ENCODE measurements at regions not wholly inside any gene's neighbourhood (a gene's known extent, or its start where the extent isn't known, plus 50 kb on each side); places are given as distances from the start of the nearest gene placed in this dataset.
A peak's percentile ranks its signal among the peaks of the same experiment; 100 is the strongest.
"Not testable (repeated sequence)": the region's sequence is repeated elsewhere in the genome, so short reads cannot be mapped to it uniquely, and the experiment has no call there.

GRCh38 chr6:11469684-11470083 is 67.9 kb upstream of the TMEM170B start:
- TF ChIP-seq, protein P1, sequence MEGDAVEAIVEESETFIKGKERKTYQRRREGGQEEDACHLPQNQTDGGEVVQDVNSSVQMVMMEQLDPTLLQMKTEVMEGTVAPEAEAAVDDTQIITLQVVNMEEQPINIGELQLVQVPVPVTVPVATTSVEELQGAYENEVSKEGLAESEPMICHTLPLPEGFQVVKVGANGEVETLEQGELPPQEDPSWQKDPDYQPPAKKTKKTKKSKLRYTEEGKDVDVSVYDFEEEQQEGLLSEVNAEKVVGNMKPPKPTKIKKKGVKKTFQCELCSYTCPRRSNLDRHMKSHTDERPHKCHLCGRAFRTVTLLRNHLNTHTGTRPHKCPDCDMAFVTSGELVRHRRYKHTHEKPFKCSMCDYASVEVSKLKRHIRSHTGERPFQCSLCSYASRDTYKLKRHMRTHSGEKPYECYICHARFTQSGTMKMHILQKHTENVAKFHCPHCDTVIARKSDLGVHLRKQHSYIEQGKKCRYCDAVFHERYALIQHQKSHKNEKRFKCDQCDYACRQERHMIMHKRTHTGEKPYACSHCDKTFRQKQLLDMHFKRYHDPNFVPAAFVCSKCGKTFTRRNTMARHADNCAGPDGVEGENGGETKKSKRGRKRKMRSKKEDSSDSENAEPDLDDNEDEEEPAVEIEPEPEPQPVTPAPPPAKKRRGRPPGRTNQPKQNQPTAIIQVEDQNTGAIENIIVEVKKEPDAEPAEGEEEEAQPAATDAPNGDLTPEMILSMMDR (IDR thresholded peaks at IDR 0.05), result no peak
- H3K36me3 Mint-ChIP-seq, result peaks cover 0 to 3% of the 10 kb centered on the region in 2 donors
- H3K9me3 ChIP-seq (replicated peaks in 1 of 2; ENCODE audit: control insufficient read depth in 1 of 2, insufficient read depth in 1 of 2, low read length in 2 of 2), result no peaks in the 10 kb centered on the region
- no peak overlapping the region for H3K4me3 ChIP-seq (replicated peaks in 1 of 3; ENCODE audit: low read depth in 2 of 3, low read length in 3 of 3)
- no peaks in the 10 kb centered on the region for H4K20me1 ChIP-seq (ENCODE audit: insufficient read depth, low read length)
- no peak overlapping the region for H3K9ac ChIP-seq (ENCODE audit: insufficient read depth, low read length, poor library complexity, severe bottlenecking)
- H3K9me3 Mint-ChIP-seq, result peaks cover 0 to 4% (median 0%) of the 10 kb centered on the region in 7 donors
- 80% methylated on average over 1 of the region's 1 CpG for WGBS (ENCODE audit: insufficient coverage)
- H3K27me3 ChIP-seq (ENCODE audit: control insufficient read depth in 2 of 2, insufficient read depth in 2 of 2, low read length in 2 of 2), result no peaks in the 10 kb centered on the region
- DNase-seq, result no peak
- H3K79me2 ChIP-seq (ENCODE audit: insufficient read depth, low read length), result no peaks in the 10 kb centered on the region
- no peak overlapping the region for H3K4me2 ChIP-seq (replicated peaks; ENCODE audit: extremely low read depth, low read length, poor library complexity, severe bottlenecking)
- H3K4me1 Mint-ChIP-seq, result peaks cover 6% of the 10 kb centered on the region
- H3K27me3 Mint-ChIP-seq (ENCODE audit: low read depth in 3 of 3), result peaks cover 0 to 3% (median 1%) of the 10 kb centered on the region in 3 donors
- no peak overlapping the region for H3K27ac ChIP-seq (ENCODE audit: low read depth in 1 of 2, low read length in 2 of 2)
- no peak overlapping the region for H3K4me3 Mint-ChIP-seq
- H3K27ac Mint-ChIP-seq, result no peak overlapping the region
- no peaks in the 10 kb centered on the region for H3K36me3 ChIP-seq (replicated peaks in 1 of 2; ENCODE audit: control insufficient read depth in 1 of 2, insufficient read depth in 2 of 2, low read length in 2 of 2)
- H3K4me1 ChIP-seq (ENCODE audit: control insufficient read depth in 1 of 2, insufficient read depth in 2 of 2, low read length in 2 of 2), result peaks cover 4 to 6% of the 10 kb centered on the region in 2 donors
- no peak overlapping the region for H2AFZ ChIP-seq (ENCODE audit: insufficient read depth, low read depth, low read length, poor library complexity, severe bottlenecking)
- intact Hi-C loops (cut with micrococcal nuclease), result loop anchor here in 1 of 2 donors (10.0 kb wide), 1 partner anchor 55 kb away; no protein-coding TSS in a partner anchor

DNA sequence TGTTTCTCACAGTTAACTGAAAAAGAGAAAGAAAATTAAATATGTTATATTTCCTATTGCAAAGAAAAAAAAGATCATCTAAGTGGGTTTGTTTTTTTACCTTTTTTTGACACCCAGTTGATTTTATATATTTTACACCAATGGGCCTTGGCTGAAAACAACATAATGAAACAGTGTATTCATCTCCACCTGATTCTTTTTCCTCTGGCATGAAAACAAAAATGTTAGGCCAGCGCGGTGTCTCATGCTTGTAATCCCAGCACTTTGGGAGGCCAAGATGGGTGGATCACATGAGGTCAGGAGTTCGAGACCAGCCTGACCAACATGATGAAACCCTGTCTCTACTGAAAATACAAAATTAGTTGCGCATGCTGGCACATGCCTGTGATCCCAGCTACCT is 69.3 kb upstream of the TMEM170B start:
- 67% methylated on average over 3 of the region's 4 CpGs for WGBS (ENCODE audit: insufficient coverage)
- H3K27ac Mint-ChIP-seq, result peak overlapping the region in 1 of 7 donors; percentile 66
- not testable (repeated sequence) for H3K79me2 ChIP-seq (ENCODE audit: insufficient read depth, low read length); DNase-seq; H3K4me3 ChIP-seq (replicated peaks in 1 of 3; ENCODE audit: low read depth in 2 of 3, low read length in 3 of 3); H3K4me2 ChIP-seq (replicated peaks; ENCODE audit: extremely low read depth, low read length, poor library complexity, severe bottlenecking); H3K9me3 ChIP-seq (replicated peaks in 1 of 2; ENCODE audit: control insufficient read depth in 1 of 2, insufficient read depth in 1 of 2, low read length in 2 of 2); H3K27ac ChIP-seq (ENCODE audit: low read depth in 1 of 2, low read length in 2 of 2); H3K9me3 Mint-ChIP-seq; H4K20me1 ChIP-seq (ENCODE audit: insufficient read depth, low read length); H3K9ac ChIP-seq (ENCODE audit: insufficient read depth, low read length, poor library complexity, severe bottlenecking); H3K36me3 ChIP-seq (replicated peaks in 1 of 2; ENCODE audit: control insufficient read depth in 1 of 2, insufficient read depth in 2 of 2, low read length in 2 of 2); H3K27me3 ChIP-seq (ENCODE audit: control insufficient read depth in 2 of 2, insufficient read depth in 2 of 2, low read length in 2 of 2); H3K27me3 Mint-ChIP-seq (ENCODE audit: low read depth in 3 of 3); H3K4me3 Mint-ChIP-seq; H2AFZ ChIP-seq (ENCODE audit: insufficient read depth, low read depth, low read length, poor library complexity, severe bottlenecking); H3K36me3 Mint-ChIP-seq
- peaks cover 14% of the 10 kb centered on the region in 2 donors for H3K4me1 ChIP-seq (ENCODE audit: control insufficient read depth in 1 of 2, insufficient read depth in 2 of 2, low read length in 2 of 2)
- peaks cover 13% of the 10 kb centered on the region for H3K4me1 Mint-ChIP-seq
- intact Hi-C loops (cut with micrococcal nuclease), result loop anchor here in 1 of 2 donors (10.0 kb wide), 1 partner anchor 53 kb away; no protein-coding TSS in a partner anchor
